HG03432 (cell line): ENCODE measurements at regions not wholly inside any gene's neighbourhood (a gene's known extent, or its start where the extent isn't known, plus 50 kb on each side); places are given as distances from the start of the nearest gene placed in this dataset.

ENCODE experiments used
- ATAC-seq: cut with Tn5 transposase; IDR thresholded peaks from one replicate; pipeline ENCODE4 v1.9.1; 2021; ENCODE audit warnings: mild to moderate bottlenecking, moderate library complexity; ENCODE audit not compliant: unreplicated experiment

DNA sequence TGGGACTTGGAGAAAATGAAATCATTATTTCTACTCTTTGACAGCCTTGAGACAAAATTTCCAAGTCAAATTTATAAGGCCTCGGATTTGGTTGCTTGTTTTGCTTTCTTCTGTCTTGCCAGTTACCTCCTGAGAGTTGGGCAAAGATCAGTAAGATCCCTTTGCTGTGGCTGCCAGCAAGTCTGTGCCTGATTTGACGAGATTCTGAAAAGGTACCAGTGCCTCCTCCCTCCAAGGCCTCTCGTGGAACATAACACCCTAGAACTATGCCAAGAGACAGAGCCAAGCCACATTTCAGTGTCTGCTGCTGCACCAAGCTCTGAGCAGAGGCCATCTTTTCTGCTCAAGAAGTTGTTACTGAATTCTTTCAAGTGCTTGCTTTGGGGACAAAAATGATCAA, 61.0 kb downstream of the GTPBP8 start:
- no peak for ATAC-seq

DNA sequence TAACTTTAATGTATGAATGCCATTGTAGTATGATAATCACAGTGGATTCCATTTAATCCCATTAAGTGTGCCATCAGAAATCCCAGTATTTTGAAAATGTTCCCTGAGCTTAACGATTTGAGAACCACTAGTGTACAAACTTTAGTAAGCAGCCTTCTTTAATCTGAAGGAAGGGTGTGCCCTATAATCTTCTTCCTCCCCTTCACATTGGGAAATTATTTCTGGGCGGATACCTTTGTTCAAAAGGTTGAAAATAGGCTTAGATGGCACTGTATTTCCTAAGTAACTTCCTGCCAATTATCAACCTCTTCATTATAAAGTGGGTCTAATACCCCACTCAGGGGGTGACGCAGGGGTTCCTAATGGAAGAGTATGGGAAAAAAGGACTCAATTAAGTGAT, 62.4 kb downstream of the GTPBP8 start:
- no peak for ATAC-seq

DNA sequence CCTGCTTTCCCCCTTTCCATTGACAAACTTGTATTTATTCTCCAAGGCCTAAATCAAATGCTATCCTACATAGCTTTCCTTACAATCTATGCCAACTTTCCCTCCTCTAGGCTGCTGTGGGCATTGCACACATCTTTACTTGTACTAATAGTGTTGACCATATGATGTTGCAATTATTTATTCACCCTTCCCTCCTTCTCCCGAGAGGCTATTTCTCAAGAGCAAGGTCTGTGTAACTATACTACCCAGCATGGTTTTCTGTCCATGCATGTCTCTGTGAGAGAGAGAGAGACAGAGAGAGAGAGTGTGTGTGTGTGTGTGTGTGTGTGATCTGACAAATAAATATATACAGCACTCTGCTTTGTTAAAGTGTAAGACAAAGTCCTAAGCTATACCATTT, 63.8 kb downstream of the GTPBP8 start:
- ATAC-seq = no peak

DNA sequence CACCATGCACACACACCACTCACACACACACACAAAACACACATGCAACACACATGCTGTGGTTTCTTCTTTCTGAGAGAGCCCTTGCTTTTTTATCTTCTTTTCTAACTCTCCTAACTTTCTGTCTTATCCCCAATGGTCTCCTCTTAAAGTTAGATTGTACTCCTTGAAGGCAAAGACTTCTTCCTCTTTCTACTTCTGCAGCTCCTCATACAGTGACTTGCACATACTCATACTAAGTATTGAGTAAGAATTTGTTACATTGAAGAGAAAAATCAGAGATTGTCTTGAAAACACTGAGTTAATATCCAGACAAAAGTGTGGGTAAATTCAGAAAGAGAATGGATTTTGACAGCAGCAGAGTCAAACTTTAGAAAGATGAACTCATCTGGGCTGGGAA, 64.4 kb downstream of the GTPBP8 start:
- no peak for ATAC-seq

DNA sequence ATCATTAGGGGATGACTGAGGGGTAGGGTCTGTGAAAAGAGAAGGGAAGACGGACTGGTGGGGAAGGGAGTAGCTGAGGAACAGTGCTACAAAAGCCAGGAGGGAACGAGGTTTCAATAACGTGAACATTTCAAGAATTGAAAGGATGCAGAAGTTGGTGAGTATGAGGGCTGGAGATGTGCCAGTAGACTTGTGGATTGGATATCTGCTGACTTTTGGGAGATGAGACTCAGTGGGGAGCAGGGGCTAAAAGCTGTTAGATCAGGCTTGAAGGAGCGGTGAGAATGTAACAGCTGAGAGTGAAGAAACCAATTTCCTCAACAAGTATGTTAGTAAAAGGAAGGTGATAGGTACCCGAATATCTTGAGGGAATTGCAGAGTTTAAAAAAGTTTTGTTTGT, 65.2 kb downstream of the GTPBP8 start:
- ATAC-seq = no peak

DNA sequence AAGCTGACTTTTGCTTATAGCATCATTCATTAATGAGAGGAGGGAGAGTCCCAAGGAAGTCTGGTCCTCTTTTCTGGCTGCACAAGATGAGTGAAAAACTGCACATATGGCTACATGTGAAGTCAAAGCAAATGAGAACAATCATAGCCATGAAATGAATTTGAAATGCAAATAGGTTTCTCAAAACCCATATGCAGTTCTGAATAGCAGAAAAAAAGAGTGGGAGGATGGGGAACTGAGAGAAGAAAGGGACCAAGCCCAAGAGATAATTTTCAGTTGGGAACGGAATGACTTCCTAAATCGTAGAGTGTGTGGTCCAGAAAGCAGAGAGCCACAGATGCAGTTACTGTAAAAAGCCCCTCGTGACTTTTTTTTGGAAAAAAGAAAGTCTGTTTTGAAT, 66.3 kb downstream of the GTPBP8 start:
- peak; percentile 96 for ATAC-seq

DNA sequence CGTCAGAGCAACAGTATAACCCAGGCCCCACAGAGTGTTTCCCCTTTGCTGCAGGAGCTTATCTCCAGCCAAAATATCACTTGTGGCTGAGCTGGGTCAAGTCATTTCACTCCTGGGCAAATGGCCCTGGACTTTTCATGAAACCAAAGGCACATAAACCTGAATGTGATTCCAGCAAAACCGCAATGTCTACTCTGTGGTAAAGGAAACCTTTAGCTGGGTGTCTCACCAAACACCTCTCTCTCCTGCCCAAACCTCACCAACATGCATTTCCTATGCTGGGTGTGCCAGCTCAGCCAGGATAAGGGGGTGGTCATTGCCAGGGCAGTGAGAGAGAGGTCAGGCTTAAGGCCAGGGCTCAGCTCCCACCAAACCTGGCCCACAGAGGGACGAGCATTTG, 67.4 kb downstream of the GTPBP8 start:
- no peak for ATAC-seq

DNA sequence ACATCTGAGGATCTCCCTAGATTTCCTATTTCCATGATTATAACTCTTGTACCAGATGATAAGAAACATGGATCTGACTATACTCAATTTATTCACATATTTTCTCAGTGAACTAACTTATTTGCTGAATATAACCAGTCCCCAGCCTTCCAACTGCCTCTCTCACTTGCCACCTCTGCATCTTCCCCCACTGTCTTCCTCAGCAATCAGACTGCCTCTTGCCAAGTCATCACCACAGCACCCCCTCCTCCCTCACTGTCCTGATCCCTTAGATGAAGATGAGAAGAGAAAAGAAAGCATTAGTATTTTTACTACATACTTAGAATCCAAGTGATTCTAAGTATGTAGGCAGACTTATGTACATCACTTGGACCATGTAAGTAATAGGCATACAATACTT, 71.9 kb downstream of the GTPBP8 start:
- no peak for ATAC-seq

DNA sequence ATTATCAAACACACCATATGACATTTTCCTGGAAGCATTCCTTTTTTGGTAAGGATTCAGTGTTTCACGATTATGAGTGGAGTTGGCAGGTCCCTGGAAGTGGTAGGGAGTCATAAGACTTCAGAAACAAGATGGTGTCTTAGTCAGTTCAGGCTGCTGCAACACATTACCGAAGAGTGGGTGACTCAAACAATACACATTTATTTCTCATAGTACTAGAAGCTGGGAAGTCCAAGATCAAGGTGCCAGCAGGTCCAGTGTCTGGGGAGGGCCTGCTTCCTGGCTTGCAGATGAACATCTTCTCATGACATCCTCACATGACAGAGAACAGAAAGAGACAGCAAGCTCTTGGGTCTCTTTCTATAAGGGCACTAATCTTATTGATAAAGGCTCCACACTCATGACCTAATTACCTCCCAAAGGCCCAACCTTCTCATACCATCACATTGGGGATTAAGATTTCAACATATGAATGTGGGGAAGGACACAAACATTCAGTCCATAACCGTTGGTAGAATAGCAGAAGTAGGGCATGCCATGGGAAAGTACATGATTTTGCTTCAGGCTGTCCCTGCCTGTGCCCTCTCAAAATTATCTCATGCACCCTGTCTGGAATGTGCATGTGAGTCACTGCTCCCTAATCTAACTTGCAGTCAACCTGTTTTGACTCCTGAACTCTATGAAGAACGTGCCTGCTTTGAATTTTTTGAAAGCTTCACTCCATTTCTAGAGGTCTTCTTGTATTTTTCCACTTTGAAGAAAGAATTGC, 72.5 kb downstream of the GTPBP8 start:
- no peak for ATAC-seq

DNA sequence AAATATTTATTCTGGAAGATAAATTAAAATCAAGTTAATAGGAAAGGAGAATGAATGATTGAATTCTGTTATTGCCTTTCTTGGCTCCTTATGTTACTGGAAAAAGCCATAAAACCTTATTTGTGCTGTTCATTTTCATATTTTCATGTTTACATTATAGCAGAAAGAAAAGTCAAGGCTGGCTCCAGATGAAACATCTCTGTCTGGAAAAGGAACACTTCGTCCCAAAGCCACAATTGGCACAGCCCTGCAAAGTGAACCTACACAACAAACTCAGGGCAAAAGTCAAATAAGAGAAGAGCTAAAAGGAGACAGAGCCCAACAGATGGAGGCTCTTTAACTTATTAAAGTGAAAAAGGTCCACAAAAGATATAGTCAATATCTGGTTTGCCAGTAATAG, 73.4 kb downstream of the GTPBP8 start:
- no peak for ATAC-seq

DNA sequence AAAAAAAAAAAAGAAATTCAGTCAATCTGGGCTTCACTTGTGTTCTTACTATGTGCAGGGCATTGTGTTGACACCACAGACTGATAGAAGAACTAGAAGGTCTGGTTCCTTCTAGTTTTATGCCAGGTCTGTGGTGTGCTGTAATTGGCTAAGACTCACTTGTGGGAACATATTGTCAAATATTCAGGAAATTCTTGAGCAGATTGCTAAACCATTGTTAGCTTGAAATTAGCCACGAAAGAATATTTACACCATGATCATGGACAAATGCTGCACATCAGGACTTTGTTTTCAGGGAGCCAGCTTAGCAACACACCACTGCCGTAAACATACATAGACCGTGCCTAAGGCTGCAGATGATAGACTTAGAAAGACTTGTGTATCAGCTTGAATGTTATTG, 74.6 kb downstream of the GTPBP8 start:
- ATAC-seq = no peak

DNA sequence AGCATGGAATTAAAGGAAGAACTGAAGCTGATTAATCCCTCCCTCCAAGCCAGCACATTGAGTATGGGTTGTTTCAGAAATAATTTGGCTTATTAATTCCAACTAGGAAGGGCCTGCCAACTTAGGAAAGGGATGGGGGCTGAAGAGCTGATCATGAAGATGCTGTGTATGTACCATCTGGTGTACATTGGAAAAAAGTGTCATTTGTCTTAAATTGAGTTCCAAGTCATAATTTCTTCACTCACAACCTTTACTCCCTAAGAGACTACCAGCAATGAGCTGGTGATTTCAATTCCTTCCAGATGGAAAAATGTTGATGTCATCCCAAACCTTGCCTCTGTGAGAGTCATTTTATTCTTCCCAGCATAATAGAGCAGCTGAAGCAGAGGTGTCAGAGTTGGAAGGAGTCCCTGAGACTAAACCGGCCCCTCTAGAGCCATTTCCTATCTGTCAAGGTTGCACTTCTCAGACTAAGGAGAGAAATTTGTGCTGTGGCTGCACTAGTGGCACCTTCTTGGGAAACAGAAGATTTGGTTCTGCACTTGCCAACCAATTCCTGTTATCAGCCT, 79.4 kb downstream of the GTPBP8 start:
- ATAC-seq = peak; percentile 5

DNA sequence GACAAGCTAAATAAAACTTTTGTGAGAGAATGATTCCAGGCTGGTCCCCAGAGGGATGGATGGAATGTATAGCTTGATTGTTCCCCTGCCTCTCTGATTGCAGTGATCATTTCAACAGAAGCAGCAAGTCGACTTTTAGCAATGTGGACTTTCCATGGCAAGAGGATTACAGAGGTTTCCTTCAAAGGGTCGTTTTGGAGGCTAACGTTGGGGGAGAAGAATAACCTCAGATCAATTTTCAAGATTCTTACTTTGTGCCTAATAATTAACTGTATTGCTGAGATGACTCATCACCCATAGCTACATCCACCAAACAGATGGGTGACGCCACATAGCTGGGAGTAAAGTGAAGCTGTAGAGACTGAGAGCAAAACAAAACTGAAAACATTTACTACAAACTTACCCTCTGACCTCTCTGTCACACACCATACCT, 79.9 kb downstream of the GTPBP8 start:
- peak; percentile 98 for ATAC-seq

DNA sequence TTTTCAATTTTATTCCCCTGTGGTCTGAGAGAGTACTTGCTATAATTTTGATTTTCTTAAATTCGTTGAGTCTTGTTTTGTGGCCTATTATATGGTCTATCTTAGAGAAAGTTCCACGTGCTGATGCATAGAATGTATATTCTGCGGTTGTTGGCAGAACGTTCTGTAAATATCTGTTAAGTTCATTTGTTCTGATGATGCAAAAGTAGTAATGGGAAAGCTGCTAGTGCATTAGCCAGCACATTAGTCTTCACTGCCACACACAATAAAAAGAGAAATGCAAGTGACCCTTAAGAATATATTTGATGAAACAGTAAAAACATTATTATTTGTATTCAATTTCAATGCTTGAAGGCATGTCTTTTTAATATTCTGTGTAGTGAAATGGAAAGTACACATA, 84.8 kb downstream of the GTPBP8 start:
- no peak for ATAC-seq

DNA sequence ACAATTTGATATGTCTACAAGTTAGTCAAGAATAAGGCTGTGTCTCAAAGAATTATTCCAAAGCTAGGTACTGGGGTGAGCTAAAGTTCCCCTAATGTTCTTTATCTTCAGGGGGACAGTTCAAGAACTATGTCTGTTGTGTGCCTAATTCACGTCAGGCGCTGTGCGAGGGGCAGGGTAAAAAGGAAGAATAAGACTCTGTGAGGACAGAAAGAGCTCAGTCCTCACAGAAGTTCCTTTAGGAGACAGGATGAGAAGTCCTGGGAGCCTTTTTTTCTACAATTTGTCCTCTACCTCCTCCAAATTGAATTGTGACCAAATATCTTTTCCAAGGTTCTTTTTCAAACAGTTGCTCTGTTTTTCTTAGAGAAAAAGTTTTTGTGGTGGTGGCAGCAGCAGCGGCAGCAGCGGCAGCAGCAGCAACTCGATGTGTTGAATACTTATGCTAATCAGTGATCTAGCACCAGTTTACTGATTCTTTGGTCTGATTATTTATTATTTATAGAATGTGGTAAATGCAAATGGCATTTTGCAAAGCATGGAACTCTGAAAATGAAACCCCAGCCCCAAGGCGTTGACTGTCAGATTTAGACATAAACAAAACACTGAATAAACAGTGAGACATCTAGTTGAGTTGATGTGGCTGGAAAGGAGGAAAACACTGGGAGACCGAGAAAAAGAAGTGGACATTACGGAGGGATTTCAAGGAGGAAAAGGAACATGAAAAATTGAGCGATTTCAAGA, 88.6 kb downstream of the GTPBP8 start:
- peak; percentile 95 for ATAC-seq

DNA sequence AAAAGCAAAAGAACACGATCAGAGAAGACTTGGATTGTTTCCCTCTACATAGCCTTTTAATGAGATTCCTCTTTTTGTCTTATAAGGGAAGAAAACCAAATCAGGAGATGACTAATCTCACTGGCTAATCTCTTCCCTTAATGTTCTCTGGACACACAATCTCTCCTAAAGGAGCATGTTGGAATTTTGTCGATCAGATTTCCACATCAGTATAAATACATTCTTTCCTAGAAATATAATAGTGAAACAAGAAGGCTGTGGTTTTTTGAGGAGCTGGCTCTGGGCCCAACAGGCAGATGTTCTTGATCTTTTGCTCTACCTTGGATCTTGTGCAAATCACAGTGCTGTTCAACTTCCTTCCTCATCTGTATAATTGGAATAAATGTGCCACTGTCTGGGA, 94.0 kb downstream of the GTPBP8 start:
- ATAC-seq = no peak

DNA sequence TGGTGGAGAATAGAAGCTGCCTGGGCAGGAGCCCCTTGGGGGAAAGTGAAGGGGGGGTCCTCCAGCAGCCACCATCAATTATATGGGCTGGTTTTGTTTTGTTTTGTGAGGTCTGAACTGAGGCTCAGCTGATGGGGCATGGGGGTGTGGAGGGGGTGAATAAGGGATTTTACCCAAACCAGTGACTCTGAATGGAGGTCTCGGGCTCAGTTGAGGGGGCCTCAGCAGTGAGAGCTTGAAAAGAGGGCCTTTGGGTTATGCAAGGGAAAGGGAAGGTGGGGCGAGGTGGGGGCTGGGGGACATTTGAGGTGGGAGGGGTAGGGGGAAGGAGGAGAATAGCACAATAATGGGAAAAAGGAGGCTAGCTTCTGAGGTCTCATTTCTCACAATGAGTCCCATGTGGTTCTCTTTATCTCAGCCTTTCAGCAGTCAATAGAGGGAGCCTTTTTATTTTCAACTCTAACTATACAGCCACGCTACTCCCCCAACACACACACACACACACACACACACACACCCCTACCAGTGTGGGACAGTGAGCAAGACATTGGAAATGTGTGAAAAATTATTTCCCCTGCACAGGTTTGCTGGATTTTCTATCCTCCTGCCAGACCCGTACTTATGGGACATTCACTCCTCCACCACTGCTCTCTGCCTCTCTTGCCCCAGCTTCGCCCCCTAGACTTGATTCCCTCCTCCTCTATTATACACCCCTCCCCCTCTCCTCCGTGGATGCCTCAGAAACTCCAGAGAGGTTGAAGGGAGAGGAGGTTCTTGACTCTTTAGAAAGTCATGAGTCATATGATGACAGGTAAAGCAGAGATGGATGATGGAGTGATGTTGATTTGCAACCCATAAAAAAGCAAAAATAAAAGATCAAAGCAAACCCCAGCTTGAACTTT, 96.0 kb downstream of the GTPBP8 start:
- no peak for ATAC-seq

DNA sequence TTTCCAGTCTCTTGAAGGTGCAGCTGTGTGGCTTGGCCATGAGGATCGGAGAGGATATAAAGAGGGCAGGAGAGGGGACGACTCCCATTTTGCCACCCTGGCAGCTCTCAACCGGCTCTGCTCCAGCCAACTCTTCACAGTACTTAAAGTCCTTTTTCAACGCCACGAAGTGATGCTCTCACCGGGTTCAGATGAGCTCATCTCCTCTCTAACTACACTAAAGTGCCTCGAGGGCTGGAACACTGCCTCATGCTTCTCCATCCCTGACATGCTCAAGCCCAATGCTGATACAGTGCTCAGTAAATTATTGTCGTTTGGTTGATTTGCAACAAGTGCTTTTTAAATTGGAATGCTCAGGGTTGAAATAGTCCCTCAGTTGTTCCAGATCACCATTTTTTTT, 97.8 kb downstream of the GTPBP8 start:
- ATAC-seq = no peak

DNA sequence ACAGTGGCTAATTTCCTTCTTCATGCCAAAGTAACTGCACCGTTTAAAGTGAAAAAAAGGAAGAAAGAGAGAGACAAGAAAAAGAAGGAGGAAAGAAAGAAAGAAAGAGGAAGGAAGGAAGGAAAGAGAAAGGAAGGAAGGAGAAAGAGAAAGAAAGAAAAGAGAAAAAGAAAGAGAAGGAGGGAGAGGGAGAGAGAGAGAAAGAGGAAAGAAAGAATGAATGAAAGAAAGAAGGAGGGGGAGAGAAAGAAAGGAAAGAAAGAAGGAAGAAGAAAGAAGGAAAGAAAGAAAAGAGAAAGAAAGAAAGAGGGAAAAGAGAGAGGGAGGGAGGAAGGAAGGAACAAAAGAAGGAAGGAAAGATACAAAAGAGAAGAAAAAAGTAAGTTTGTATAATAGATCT, 100.6 kb downstream of the GTPBP8 start:
- ATAC-seq = no peak

DNA sequence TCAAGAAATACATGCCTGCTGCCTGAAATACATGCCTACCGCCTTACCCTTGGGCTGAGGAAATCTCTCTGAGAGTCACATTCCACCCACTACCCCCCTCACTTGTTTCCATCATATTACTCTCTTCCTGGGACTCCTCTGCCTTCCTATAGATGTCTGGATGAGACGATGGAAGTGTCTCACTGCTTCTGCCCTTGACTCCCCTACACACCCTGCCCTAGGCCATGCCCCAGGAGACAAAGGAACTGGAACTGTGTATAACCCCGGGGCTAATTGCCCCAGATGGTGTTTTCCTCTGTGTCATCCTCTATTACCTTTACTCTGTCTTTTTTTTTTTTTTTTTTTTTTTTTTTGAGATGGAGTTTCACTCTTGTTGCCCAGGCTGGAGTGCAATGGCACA, 102.0 kb downstream of the GTPBP8 start:
- ATAC-seq = no peak
